ENCODE measurements at regions not wholly inside any gene's neighbourhood (a gene's known extent, or its start where the extent isn't known, plus 50 kb on each side); places are given as distances from the start of the nearest gene placed in this dataset.
"Not testable (repeated sequence)": the region's sequence is repeated elsewhere in the genome, so short reads cannot be mapped to it uniquely, and the experiment has no call there.

- no peak for DNase-seq
These were observed 114.7 kb upstream of the PLCL2 start for GRCh38 chr3:16770021-16770420.

GRCh38 chr3:16770792-16771191 lies 114.0 kb upstream of the PLCL2 start:
- no peak for DNase-seq

- DNase-seq = not testable (repeated sequence)
These were observed 111.2 kb upstream of the PLCL2 start for GRCh38 chr3:16773594-16773993.

- not testable (repeated sequence) for DNase-seq
These were observed 110.2 kb upstream of the PLCL2 start for GRCh38 chr3:16774536-16774935.

- DNase-seq = no peak
These were observed 99.8 kb upstream of the PLCL2 start for GRCh38 chr3:16784973-16785372.

GRCh38 chr3:16785465-16785864 lies 99.3 kb upstream of the PLCL2 start:
- no peak for DNase-seq

- no peak for DNase-seq
These were observed 96.2 kb upstream of the PLCL2 start for GRCh38 chr3:16788440-16789056.

- no peak for DNase-seq
These were observed 95.2 kb upstream of the PLCL2 start for GRCh38 chr3:16789344-16790120.

GRCh38 chr3:16790432-16791400 lies 94.0 kb upstream of the PLCL2 start:
- no peak for DNase-seq

- DNase-seq = no peak
These were observed 91.4 kb upstream of the PLCL2 start for GRCh38 chr3:16793321-16793720.

- no peak for DNase-seq
These were observed 90.5 kb upstream of the PLCL2 start for GRCh38 chr3:16794257-16794656.

- no peak for DNase-seq
These were observed 89.2 kb upstream of the PLCL2 start for GRCh38 chr3:16795581-16795980.

- DNase-seq = no peak
These were observed 86.9 kb upstream of the PLCL2 start for GRCh38 chr3:16797831-16798230.

- DNase-seq = no peak
These were observed 86.0 kb upstream of the PLCL2 start for GRCh38 chr3:16798738-16799137.

- DNase-seq = no peak
These were observed 84.4 kb upstream of the PLCL2 start for GRCh38 chr3:16800361-16800760.

- no peak for DNase-seq
These were observed 83.5 kb upstream of the PLCL2 start for GRCh38 chr3:16801223-16801622.

GRCh38 chr3:16801698-16802097 lies 83.1 kb upstream of the PLCL2 start:
- no peak for DNase-seq

- no peak for DNase-seq
These were observed 82.4 kb upstream of the PLCL2 start for GRCh38 chr3:16802389-16802788.

GRCh38 chr3:16803019-16803418 lies 81.7 kb upstream of the PLCL2 start:
- no peak for DNase-seq

GRCh38 chr3:16807391-16807790 lies 77.4 kb upstream of the PLCL2 start:
- DNase-seq = no peak

- DNase-seq = no peak
These were observed 76.2 kb upstream of the PLCL2 start for GRCh38 chr3:16808393-16809107.

- DNase-seq = no peak
These were observed 75.3 kb upstream of the PLCL2 start for GRCh38 chr3:16809482-16809881.

- DNase-seq = no peak
These were observed 74.8 kb upstream of the PLCL2 start for GRCh38 chr3:16809993-16810392.

All from left hindlimb (tissue), 1 donor.